ENCODE measurements at regions not wholly inside any gene's neighbourhood (a gene's known extent, or its start where the extent isn't known, plus 50 kb on each side); places are given as distances from the start of the nearest gene placed in this dataset.

GRCh38 chr13:74206061-74206561, 71.9 kb upstream of the KLF12 start:
- no peak for TF ChIP-seq POLR2AphosphoS5 (IDR thresholded peaks at IDR 0.05)
- no peak for TF ChIP-seq CTCF (IDR thresholded peaks at IDR 0.05)
- TF ChIP-seq POLR2A (IDR thresholded peaks at IDR 0.05): no peak

All from gastroesophageal sphincter (tissue), 3 donors.